Endothelial cell of umbilical vein (primary cell): ENCODE measurements at regions not wholly inside any gene's neighbourhood (a gene's known extent, or its start where the extent isn't known, plus 50 kb on each side); places are given as distances from the start of the nearest gene placed in this dataset.

Experiments
- CTCF ChIP-seq, 2 donors: IDR thresholded peaks; 1 replicate in 1 of 2; 2 replicates in 1 of 2; pipeline ENCODE4 v1.5.1; 2011; ENCODE audit warnings: low read length in 2 of 2, mild to moderate bottlenecking in 2 of 2, moderate library complexity in 2 of 2, control low read depth in 1 of 2, inconsistent platforms in 1 of 2, low read depth in 1 of 2; ENCODE audit not compliant: insufficient read depth in 1 of 2; ENCODE audit errors: extremely low read depth in 1 of 2
- EZH2 ChIP-seq: IDR thresholded peaks from 2 replicates; pipeline ENCODE4 v1.6.1; 2012; ENCODE audit warnings: borderline replicate concordance, low read depth, mild to moderate bottlenecking, moderate library complexity, low read length, inconsistent platforms; ENCODE audit not compliant: severe bottlenecking
- JUN ChIP-seq: IDR thresholded peaks from 2 replicates; pipeline ENCODE4 v1.6.1; 2011; ENCODE audit warnings: borderline replicate concordance, low read depth; ENCODE audit not compliant: insufficient read length, insufficient read depth
- MAX ChIP-seq: IDR thresholded peaks from 2 replicates; pipeline ENCODE4 v1.6.1; 2011; ENCODE audit not compliant: insufficient read depth, insufficient read length
- POLR2A ChIP-seq: IDR thresholded peaks from 2 replicates; pipeline ENCODE4 v1.6.1; 2012; ENCODE audit warnings: low read depth, mild to moderate bottlenecking, control low read depth, low read length
- POLR2AphosphoS5 ChIP-seq: IDR thresholded peaks from 2 replicates; pipeline ENCODE4 v1.6.1; 2012; ENCODE audit warnings: low read depth, mild to moderate bottlenecking, control low read depth, low read length, moderate library complexity; ENCODE audit not compliant: insufficient read depth

- TF ChIP-seq CTCF (IDR thresholded peaks at IDR 0.05; ENCODE audit: extremely low read depth in 1 of 2, insufficient read depth in 1 of 2, low read depth in 1 of 2, low read length in 2 of 2) (no peak), POLR2AphosphoS5 (no peak), POLR2A (no peak), MAX (no peak), EZH2 (no peak), JUN (no peak)
These were observed 477.4 kb downstream of the TCERG1L start for GRCh38 chr10:130834170-130834569.
